GM18520 (cell line): ENCODE measurements at regions not wholly inside any gene's neighbourhood (a gene's known extent, or its start where the extent isn't known, plus 50 kb on each side); places are given as distances from the start of the nearest gene placed in this dataset.
"Not testable (repeated sequence)": the region's sequence is repeated elsewhere in the genome, so short reads cannot be mapped to it uniquely, and the experiment has no call there.

Experiments used
- ATAC-seq: cut with Tn5 transposase; IDR thresholded peaks from one replicate; pipeline ENCODE4 v1.9.1; 2021; ENCODE audit not compliant: unreplicated experiment

GRCh38 chr9:81080900-81081299 is 608.4 kb downstream of the TLE1 start:
- ATAC-seq = no peak

DNA sequence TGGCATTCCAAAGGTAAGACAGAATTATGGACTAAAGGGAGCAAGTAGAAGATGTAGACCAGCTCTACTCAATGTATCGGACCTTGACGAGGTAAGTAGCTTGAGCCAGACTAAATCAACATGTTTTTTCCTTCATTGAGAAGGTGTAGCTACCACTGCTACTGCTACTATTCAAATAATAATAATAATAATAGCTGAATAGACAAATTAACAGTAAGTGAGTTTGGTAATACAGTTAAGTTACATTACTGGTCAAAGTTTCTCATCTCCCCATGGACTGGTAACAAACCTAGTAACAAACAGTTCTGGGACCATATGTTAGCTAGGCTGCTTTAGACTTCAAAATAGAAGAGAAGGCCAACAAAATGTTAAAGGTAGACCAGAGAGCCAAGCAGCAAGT is 609.2 kb downstream of the TLE1 start:
- no peak for ATAC-seq

DNA sequence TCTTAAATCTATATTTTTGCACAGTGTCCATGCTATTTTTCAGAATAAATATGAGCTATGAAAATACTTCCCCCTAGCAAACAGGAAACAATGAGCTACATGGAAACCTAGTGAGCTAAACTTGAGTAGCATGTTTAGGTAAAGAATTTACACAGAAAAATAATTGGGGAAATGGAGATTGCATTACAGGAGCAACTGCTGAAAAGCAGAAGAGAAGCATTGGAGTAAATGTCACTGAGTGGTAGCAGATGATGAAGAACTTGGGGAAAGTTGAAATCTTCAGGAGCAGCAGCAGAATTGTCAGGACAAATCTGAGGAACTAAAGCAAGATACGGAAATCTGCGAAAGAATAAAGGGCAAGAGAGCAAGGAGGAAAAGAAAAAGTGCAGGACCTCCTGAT is 610.3 kb downstream of the TLE1 start:
- ATAC-seq = no peak

GRCh38 chr9:81078555-81078954 is 610.8 kb downstream of the TLE1 start:
- no peak for ATAC-seq

GRCh38 chr9:81077572-81077971 is 611.8 kb downstream of the TLE1 start:
- ATAC-seq = peak; percentile 67

DNA sequence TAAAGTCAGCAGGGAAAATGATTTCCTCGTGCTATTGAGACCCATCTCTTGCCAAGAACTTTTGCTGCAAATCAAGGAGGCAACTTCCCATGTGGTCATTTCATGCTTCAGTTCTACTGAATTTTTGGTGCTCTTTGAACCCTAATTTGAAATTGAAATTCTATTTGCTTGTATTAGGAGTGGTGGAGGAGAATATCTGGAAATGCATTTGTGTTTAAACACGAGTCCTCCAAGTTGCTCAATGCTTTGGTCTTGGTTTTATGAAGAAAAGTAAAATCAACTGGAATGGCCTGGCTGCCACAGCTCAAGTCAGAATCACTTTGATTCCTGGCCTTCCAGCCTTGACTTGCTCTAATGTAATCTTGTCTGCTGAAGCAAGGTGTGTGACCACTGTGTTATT is 613.2 kb downstream of the TLE1 start:
- ATAC-seq = no peak

DNA sequence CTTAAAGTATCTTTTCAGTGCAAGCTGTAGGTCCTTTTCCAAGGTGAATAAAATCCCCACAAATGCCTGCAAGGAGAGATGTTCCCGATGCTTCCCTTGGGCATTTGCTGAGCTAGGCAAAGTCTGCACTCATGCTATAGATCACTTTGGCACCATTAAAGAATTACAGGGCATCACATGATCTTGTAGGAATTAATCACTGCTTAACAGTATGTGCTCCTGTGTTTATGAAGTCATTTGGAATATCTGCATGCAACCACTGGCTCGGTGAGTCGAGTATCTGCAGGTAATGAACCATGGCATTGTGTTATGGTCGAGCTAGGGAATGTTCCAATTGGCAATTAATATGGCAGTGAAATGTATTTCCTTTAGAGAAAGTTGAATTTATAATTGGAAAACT is 615.1 kb downstream of the TLE1 start:
- ATAC-seq = no peak

DNA sequence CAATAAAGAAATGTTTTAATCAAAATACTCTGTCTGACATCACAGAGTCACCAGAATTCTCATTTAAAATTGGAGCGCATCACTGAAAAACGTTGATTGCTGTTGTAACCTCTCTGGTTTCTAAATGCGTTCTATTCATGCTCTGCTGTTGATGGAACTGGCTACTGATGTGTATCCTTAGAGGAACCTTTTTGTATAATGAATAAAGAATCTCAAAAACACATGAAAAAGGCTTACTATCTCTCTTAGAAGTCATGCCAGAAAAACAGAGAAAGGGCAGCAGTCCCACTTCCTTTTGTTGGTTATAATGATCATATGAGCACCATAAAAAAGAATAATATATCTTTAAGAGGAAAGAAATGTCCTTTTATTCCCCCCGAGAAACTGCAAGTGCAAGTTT is 615.5 kb downstream of the TLE1 start:
- no peak for ATAC-seq

- no peak for ATAC-seq
Measured at GRCh38 chr9:81072758-81073157, 616.6 kb downstream of the TLE1 start.

DNA sequence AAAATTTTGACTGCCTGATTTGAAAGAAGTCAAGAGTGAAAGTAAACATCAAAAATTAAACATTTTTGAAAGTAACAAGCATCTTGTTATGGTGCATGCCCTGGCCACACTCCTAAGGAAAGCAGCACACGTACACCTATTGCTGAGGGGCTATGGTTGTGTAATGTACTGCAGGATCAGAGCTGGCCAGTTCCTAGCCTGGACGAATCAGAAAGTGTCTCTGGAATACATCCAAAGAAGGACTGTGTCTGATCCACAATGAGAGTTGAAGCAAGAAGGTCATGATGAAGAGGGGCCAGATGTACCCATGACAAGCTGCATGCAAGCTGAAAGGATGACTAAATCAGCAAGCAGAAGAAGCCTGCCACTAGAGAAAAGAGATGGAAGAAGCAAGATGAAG is 618.2 kb downstream of the TLE1 start:
- no peak for ATAC-seq

- ATAC-seq = no peak
Measured at GRCh38 chr9:81070689-81071088, 618.7 kb downstream of the TLE1 start.

- no peak for ATAC-seq
Measured at GRCh38 chr9:81069923-81070322, 619.4 kb downstream of the TLE1 start.

- ATAC-seq = no peak
Measured at GRCh38 chr9:81069038-81069795, 620.1 kb downstream of the TLE1 start.

DNA sequence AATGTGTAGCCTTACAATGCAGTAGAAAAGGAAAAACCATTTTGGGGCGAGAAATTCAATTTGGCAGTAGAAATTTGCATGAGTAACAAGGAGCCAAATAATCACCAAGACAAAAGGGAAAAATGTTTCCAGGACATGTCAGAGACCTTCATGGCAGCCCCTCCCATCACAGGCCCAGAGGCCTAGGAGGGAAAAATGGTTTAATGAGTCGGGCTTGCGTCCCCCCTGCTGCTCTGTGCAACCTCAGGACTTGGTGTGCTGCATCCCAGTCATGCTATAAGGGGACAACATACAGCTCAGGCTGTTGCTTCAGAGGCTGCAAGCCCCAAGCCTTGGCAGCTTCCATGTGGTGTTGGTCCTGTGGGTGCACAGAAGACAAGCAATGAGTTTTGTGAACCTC is 626.4 kb downstream of the TLE1 start:
- ATAC-seq = not testable (repeated sequence)

DNA sequence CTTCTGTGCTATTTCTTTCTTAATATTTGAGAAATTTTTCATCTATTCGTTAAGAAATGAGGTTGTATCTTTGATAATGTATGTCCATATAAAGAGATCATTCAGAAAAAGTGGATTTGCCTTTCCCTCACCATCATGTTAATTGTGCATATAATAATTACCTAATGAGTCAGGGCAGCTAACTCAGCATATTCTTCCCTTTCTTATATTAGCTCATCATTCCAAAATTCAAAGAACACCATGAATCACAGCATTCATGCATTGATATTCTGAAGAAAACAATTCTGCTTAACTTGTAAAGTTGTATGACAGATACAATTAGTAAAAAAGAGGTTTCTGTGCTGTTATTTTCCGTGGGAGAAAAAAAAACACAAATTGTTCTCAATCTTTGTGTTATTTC is 630.6 kb downstream of the TLE1 start:
- ATAC-seq = no peak

- ATAC-seq = no peak
Measured at GRCh38 chr9:81053298-81054025, 635.9 kb downstream of the TLE1 start.

DNA sequence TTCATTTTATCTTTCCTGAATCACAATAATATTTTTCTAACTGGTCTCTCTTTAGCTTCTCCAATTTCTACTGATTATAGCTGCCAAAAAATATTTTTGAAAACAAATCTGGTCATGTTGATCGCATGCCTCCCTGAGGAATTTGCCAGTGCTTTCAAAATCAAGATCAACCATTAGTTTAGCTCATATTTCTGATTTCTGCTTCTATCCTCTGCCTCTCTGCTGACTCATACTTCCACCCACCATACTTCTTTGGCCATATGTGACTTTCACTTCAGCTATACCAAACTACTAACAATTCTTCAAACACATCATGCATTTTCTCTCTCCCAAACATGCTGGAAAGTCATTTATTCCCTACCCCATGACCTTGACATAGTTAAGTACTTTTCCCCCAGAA is 636.5 kb downstream of the TLE1 start:
- ATAC-seq = no peak

DNA sequence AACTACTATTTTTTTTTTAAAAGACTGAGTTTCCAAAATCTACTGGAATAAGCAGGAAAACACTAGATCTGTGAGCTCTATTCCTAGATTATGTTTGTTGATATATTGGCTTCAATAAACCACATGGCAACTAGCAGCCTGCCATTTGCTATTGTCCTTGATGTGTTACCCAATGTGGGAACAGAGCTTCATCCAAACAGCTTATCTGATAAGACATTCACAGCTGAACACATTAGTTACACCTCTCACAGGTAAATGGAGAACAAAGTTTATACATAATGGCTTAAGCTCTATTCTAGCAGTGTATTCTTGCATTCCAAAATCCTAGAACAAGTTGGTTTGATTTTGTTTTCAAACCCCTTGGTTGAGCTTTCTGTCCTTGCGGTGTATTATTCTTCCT is 642.1 kb downstream of the TLE1 start:
- no peak for ATAC-seq

DNA sequence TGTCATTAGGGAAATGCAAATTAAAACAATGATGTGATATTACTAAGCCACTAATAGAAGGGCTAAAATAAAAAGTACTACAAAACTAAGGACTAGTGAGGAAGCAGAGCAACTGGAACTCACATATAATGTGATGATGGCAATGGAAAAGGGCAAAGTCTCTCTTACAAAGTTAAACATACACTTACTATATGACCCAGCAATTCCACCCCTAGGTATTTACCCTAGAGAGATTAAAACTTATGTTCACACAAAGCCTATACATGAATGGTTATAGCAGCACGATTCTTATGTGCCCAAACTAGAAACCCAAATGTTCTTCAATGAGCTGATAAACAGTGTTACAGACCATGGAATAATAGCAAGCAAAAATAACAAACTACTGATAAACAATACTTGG is 643.7 kb downstream of the TLE1 start:
- no peak for ATAC-seq

DNA sequence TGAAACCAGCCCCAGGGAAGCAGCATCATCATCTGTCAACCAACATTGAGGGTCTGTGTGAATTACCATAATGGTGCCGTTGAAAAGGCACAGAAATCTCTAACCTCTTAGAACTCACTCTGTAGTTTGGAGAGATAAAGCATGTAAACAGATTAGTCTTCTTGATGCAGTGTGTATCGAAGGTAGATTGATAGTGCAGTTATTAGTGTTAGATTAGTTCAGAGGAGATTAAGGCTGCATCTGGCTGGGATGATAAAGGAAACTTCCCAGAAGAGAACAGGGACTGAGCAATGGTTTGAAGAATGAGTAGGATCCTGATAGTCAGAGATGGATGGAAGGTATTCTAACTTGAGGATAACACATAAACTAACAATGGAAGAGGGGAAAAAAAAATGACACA is 651.5 kb downstream of the TLE1 start:
- no peak for ATAC-seq

- ATAC-seq = no peak
Measured at GRCh38 chr9:81035601-81036000, 653.7 kb downstream of the TLE1 start.

- no peak for ATAC-seq
Measured at GRCh38 chr9:81035171-81035570, 654.2 kb downstream of the TLE1 start.

- no peak for ATAC-seq
Measured at GRCh38 chr9:81032831-81033230, 656.5 kb downstream of the TLE1 start.
